Vagina (tissue), 2 donors: ENCODE measurements at regions not wholly inside any gene's neighbourhood (a gene's known extent, or its start where the extent isn't known, plus 50 kb on each side); places are given as distances from the start of the nearest gene placed in this dataset.

Source experiments
- POLR2A ChIP-seq, 2 donors: fragments of 450-650 bp; IDR thresholded peaks; one replicate each; pipeline ENCODE4 v1.6.1; 2017; ENCODE audit warnings: antibody characterized with exemption in 2 of 2, mild to moderate bottlenecking in 2 of 2, moderate library complexity in 2 of 2
- POLR2AphosphoS5 ChIP-seq, 2 donors: sonication (generic); formaldehyde crosslinking; IDR thresholded peaks; one replicate each; pipeline ENCODE4 v1.9.0; 2017; ENCODE audit warnings: antibody characterized with exemption in 2 of 2, mild to moderate bottlenecking in 2 of 2, low read depth in 1 of 2; ENCODE audit not compliant: insufficient read depth in 1 of 2
- TF ChIP-seq, protein P1 (sequence below), 3 experiments: fragments of 450-650 bp in 2 of 3; fragments of 200-600 bp in 1 of 3; sonication (generic) in 1 of 3; IDR thresholded peaks; one replicate each; pipeline ENCODE4 v1.5.1; 2017 to 2019; ENCODE audit warnings: antibody characterized with exemption in 3 of 3, mild to moderate bottlenecking in 2 of 3, moderate library complexity in 2 of 3

DNA sequence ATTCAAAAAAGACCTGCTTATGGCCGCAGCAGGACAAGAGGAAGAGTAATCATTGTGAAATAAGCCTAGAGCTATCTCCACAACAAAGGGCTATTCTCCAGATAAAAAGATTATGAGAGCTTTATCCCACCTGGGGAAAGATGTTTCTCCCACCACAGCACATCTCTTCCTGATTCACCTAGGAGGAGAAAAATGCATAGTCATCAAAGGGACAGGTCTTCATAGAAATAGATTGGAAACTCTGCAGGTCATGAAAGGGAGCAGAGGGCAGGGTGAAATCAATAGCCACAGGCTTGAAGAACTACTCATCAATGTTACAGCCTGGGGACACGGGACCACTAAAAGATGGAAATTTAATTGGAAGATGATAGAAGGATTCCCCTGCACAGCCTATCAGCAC is 453.8 kb upstream of the TMEM132C start:
- TF ChIP-seq, protein P1, sequence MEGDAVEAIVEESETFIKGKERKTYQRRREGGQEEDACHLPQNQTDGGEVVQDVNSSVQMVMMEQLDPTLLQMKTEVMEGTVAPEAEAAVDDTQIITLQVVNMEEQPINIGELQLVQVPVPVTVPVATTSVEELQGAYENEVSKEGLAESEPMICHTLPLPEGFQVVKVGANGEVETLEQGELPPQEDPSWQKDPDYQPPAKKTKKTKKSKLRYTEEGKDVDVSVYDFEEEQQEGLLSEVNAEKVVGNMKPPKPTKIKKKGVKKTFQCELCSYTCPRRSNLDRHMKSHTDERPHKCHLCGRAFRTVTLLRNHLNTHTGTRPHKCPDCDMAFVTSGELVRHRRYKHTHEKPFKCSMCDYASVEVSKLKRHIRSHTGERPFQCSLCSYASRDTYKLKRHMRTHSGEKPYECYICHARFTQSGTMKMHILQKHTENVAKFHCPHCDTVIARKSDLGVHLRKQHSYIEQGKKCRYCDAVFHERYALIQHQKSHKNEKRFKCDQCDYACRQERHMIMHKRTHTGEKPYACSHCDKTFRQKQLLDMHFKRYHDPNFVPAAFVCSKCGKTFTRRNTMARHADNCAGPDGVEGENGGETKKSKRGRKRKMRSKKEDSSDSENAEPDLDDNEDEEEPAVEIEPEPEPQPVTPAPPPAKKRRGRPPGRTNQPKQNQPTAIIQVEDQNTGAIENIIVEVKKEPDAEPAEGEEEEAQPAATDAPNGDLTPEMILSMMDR (IDR thresholded peaks at IDR 0.05): no peak
- TF ChIP-seq POLR2A (IDR thresholded peaks at IDR 0.05) (no peak), POLR2AphosphoS5 (IDR thresholded peaks at IDR 0.05; ENCODE audit: insufficient read depth in 1 of 2, low read depth in 1 of 2) (no peak)
